Neural progenitor cell (in vitro differentiated cells): ENCODE measurements at regions not wholly inside any gene's neighbourhood (a gene's known extent, or its start where the extent isn't known, plus 50 kb on each side); places are given as distances from the start of the nearest gene placed in this dataset.

Source experiments
- DNase-seq: peaks from one replicate; pipeline ENCODE4 v3.0.0-alpha.2; 2016; ENCODE audit warnings: low spot score
- H2AFZ ChIP-seq: fragments of 200-600 bp; sonication (generic); replicated peaks from 2 replicates; pipeline ENCODE4 v1.6.1; 2016; ENCODE audit warnings: antibody characterized with exemption
- H3F3A ChIP-seq: fragments of 200-600 bp; sonication (generic); 2 replicates; pipeline ENCODE4 v1.6.1; 2016; ENCODE audit warnings: antibody characterized with exemption, low read depth
- H3K27ac ChIP-seq: fragments of 200-600 bp; sonication (generic); 2 replicates; pipeline ENCODE4 v1.5.1; 2016; ENCODE audit warnings: mild to moderate bottlenecking
- H3K27me3 ChIP-seq: fragments of 200-600 bp; sonication (generic); 2 replicates; pipeline ENCODE4 v1.6.1; 2016; ENCODE audit warnings: mild to moderate bottlenecking, moderate library complexity
- H3K36me3 ChIP-seq: fragments of 200-600 bp; sonication (generic); 2 replicates; pipeline ENCODE4 v1.5.1; 2016
- H3K4me1 ChIP-seq: fragments of 200-600 bp; sonication (generic); 2 replicates; pipeline ENCODE4 v1.6.1; 2016; ENCODE audit warnings: mixed run types
- H3K4me2 ChIP-seq: fragments of 200-600 bp; sonication (generic); 2 replicates; pipeline ENCODE4 v1.6.1; 2016
- H3K4me3 ChIP-seq: fragments of 200-600 bp; sonication (generic); 2 replicates; pipeline ENCODE4 v1.5.1; 2016
- H3K79me2 ChIP-seq: fragments of 200-600 bp; sonication (generic); 2 replicates; pipeline ENCODE4 v1.6.1; 2016; ENCODE audit warnings: low read depth
- H3K9ac ChIP-seq: fragments of 200-600 bp; sonication (generic); 2 replicates; pipeline ENCODE4 v1.6.1; 2016
- H3K9me3 ChIP-seq: fragments of 200-600 bp; sonication (generic); 2 replicates; pipeline ENCODE4 v1.5.1; 2016; ENCODE audit warnings: low read depth
- H4K20me1 ChIP-seq: fragments of 200-600 bp; sonication (generic); 2 replicates; pipeline ENCODE4 v1.6.1; 2016; ENCODE audit warnings: low read depth
- H3K27ac Mint-ChIP-seq: 3 replicates; pipeline ENCODE4 v1.8.0; 2021; ENCODE audit warnings: mixed read lengths
- H3K27me3 Mint-ChIP-seq: 2 replicates; pipeline ENCODE4 v1.8.0; 2022; ENCODE audit warnings: low read depth, mild to moderate bottlenecking, inconsistent platforms, moderate library complexity, mixed read lengths; ENCODE audit not compliant: insufficient read depth
- H3K36me3 Mint-ChIP-seq: 3 replicates; pipeline ENCODE4 v1.8.0; 2021; ENCODE audit warnings: mixed read lengths
- H3K4me1 Mint-ChIP-seq: 3 replicates; pipeline ENCODE4 v1.8.0; 2021; ENCODE audit warnings: mixed read lengths
- H3K4me3 Mint-ChIP-seq: 3 replicates; pipeline ENCODE4 v1.8.0; 2021; ENCODE audit warnings: mild to moderate bottlenecking, moderate library complexity, mixed read lengths
- H3K9me3 Mint-ChIP-seq: 3 replicates; pipeline ENCODE4 v1.8.0; 2020; ENCODE audit warnings: mixed read lengths
- EZH2 ChIP-seq: fragments of 200-600 bp; sonication (generic); IDR thresholded peaks from 2 replicates; pipeline ENCODE4 v1.6.1; 2017; ENCODE audit warnings: antibody characterized with exemption, mild to moderate bottlenecking, moderate library complexity
- EZH2phosphoT487 ChIP-seq: fragments of 200-600 bp; sonication (generic); IDR thresholded peaks from 2 replicates; pipeline ENCODE4 v1.6.1; 2017; ENCODE audit warnings: antibody characterized with exemption
- TF ChIP-seq, protein P1 (sequence below): fragments of 200-600 bp; sonication (generic); IDR thresholded peaks from 2 replicates; pipeline ENCODE4 v1.5.1; 2017; ENCODE audit warnings: antibody characterized with exemption, mild to moderate bottlenecking

DNA sequence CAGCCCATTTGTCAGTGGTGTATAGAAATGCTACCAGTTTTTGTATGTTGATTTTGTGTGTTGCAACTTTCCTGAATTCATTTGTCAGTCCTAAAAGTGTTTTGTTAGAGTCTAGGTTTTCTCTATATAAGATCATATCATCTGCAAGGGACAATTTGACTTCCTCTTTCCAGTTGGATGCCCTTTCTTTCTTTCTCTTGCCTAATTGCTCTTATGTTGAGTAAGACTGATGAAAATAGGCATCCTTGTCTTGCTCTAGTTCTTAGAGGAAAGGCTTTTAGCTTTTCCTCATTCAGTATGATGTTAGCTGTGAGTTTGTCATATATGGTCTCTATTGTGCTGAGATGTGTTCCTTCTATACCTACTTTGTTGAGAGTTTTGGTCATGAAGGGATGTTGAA is 161.7 kb upstream of the TPK1 start:
- Histone ChIP-seq H3K4me1 (no peaks in the 10 kb centered on the region), H3F3A (no peaks in the 10 kb centered on the region), H3K4me2 (no peak overlapping the region), H2AFZ (no peak overlapping the region), H3K27me3 (no peaks in the 10 kb centered on the region), H3K36me3 (no peaks in the 10 kb centered on the region), H3K27ac (no peak overlapping the region), H3K4me3 (no peak overlapping the region), H3K79me2 (no peaks in the 10 kb centered on the region), H3K9me3 (peaks cover 5% of the 10 kb centered on the region), H3K9ac (no peak overlapping the region), H4K20me1 (no peaks in the 10 kb centered on the region)
- Mint-ChIP-seq H3K4me3 (no peak overlapping the region), H3K36me3 (no peaks in the 10 kb centered on the region), H3K9me3 (peaks cover 16% of the 10 kb centered on the region), H3K27ac (no peak overlapping the region), H3K27me3 (no peaks in the 10 kb centered on the region), H3K4me1 (no peaks in the 10 kb centered on the region)
- no peak for DNase-seq
- TF ChIP-seq EZH2phosphoT487 (no peak), EZH2 (no peak)
- TF ChIP-seq, protein P1, sequence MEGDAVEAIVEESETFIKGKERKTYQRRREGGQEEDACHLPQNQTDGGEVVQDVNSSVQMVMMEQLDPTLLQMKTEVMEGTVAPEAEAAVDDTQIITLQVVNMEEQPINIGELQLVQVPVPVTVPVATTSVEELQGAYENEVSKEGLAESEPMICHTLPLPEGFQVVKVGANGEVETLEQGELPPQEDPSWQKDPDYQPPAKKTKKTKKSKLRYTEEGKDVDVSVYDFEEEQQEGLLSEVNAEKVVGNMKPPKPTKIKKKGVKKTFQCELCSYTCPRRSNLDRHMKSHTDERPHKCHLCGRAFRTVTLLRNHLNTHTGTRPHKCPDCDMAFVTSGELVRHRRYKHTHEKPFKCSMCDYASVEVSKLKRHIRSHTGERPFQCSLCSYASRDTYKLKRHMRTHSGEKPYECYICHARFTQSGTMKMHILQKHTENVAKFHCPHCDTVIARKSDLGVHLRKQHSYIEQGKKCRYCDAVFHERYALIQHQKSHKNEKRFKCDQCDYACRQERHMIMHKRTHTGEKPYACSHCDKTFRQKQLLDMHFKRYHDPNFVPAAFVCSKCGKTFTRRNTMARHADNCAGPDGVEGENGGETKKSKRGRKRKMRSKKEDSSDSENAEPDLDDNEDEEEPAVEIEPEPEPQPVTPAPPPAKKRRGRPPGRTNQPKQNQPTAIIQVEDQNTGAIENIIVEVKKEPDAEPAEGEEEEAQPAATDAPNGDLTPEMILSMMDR, result no peak

GRCh38 chr7:144995495-144995894 is 159.6 kb upstream of the TPK1 start:
- no peak overlapping the region for H3K4me3 ChIP-seq
- peaks cover 16% of the 10 kb centered on the region for H3K9me3 Mint-ChIP-seq
- H2AFZ ChIP-seq, result no peak overlapping the region
- H3K9ac ChIP-seq, result no peak overlapping the region
- peaks cover 5% of the 10 kb centered on the region for H3K9me3 ChIP-seq
- no peak for DNase-seq
- H3K27me3 ChIP-seq, result no peaks in the 10 kb centered on the region
- no peak overlapping the region for H3K4me3 Mint-ChIP-seq
- H3K27me3 Mint-ChIP-seq, result no peaks in the 10 kb centered on the region
- no peak overlapping the region for H3K27ac ChIP-seq
- H3K4me2 ChIP-seq, result no peak overlapping the region
- no peaks in the 10 kb centered on the region for H4K20me1 ChIP-seq
- H3K27ac Mint-ChIP-seq, result no peak overlapping the region
- H3K79me2 ChIP-seq, result no peaks in the 10 kb centered on the region
- TF ChIP-seq EZH2, result no peak
- TF ChIP-seq, protein P1, result no peak
- TF ChIP-seq EZH2phosphoT487, result no peak
- H3F3A ChIP-seq, result no peaks in the 10 kb centered on the region
- no peaks in the 10 kb centered on the region for H3K36me3 Mint-ChIP-seq
- H3K4me1 ChIP-seq, result no peaks in the 10 kb centered on the region
- no peaks in the 10 kb centered on the region for H3K36me3 ChIP-seq
- peaks cover 6% of the 10 kb centered on the region for H3K4me1 Mint-ChIP-seq

DNA sequence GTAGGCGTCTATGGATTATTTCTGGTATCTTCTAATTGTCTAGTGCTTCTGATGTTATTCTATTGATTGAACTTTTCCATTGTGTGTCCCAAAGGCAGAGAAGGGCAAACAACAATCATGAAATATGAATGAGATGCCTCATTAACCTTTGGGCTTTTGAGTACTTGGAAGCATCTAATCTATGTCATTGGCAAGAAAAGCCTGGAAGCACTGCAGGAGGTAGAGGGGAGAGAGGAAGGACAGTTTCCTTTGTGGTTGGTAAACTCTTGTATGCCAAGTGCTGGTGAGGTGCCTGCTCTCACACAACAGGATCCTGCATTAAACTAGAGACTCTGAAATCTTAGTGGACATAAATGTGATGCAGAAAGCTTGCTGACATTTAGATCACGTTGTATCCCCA is 155.2 kb upstream of the TPK1 start:
- H3K4me2 ChIP-seq, result no peak overlapping the region
- no peak overlapping the region for H3K27ac Mint-ChIP-seq

More for the DNA sequence above, 155.2 kb upstream of the TPK1 start:
- Histone ChIP-seq H2AFZ (no peak overlapping the region), H4K20me1 (no peaks in the 10 kb centered on the region), H3K36me3 (no peaks in the 10 kb centered on the region), H3K79me2 (no peaks in the 10 kb centered on the region), H3K4me1 (no peaks in the 10 kb centered on the region), H3K9ac (no peak overlapping the region), H3F3A (no peaks in the 10 kb centered on the region), H3K9me3 (no peaks in the 10 kb centered on the region), H3K27ac (no peak overlapping the region), H3K4me3 (no peak overlapping the region), H3K27me3 (no peaks in the 10 kb centered on the region)
- Mint-ChIP-seq H3K4me3 (no peak overlapping the region), H3K36me3 (no peaks in the 10 kb centered on the region), H3K9me3 (peaks cover 2% of the 10 kb centered on the region), H3K27me3 (no peaks in the 10 kb centered on the region), H3K4me1 (peaks cover 6% of the 10 kb centered on the region)
- no peak for DNase-seq
- TF ChIP-seq EZH2phosphoT487 (no peak), EZH2 (no peak)
- TF ChIP-seq, protein P1, result no peak
